TTC549 (cell line): ENCODE measurements at regions not wholly inside any gene's neighbourhood (a gene's known extent, or its start where the extent isn't known, plus 50 kb on each side); places are given as distances from the start of the nearest gene placed in this dataset.
"Not testable (repeated sequence)": the region's sequence is repeated elsewhere in the genome, so short reads cannot be mapped to it uniquely, and the experiment has no call there.

ENCODE experiments used
- FAIRE-seq: peaks from 2 replicates; lab custom pipeline; 2012; peaks lifted over from hg19 to GRCh38; lab: Jason Lieb, UNC

DNA sequence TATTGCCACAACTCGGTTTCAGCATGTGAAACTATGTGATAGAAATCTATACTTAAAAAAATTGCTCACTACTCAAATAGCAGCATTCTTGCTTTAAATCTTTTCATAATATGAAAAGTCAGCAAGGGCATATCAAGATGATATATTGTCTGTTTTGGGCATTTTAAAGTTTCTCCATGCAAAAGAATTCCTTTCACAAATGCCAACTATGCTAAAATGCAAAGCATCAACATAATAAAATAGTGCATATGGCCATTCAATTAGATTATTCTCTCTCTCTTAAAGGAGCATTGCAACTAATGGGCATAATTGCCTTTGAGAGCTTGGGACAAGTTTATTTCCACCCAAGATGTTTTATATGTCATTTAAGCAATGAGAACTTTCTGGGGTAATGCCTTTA lies 475.1 kb downstream of the ZPLD1 start:
- no peak for FAIRE-seq

GRCh38 chr3:102916532-102916931 lies 481.7 kb downstream of the ZPLD1 start:
- no peak for FAIRE-seq

DNA sequence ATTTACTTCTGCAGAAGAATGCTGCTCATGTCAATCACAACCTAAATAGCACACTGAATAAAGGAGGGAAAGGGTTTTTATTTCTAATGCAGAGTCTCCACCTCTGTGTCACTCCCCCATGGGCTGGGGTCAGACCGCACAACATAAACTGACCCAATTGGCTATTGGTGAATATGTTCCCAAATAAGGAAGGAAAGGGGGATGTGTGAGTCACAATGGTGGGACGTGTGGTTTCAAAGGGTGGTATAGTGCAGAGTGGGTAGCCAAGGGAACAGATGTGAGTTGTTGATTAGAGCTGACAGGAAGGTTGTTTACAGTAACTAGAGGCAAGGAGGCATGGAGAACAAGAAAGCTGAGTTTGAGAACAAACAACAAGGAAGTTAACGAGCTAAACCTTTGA lies 491.8 kb downstream of the ZPLD1 start:
- no peak for FAIRE-seq

- FAIRE-seq: no peak
These were observed 498.6 kb downstream of the ZPLD1 start for GRCh38 chr3:102933377-102933776.

- no peak for FAIRE-seq
These were observed 501.8 kb downstream of the ZPLD1 start for GRCh38 chr3:102936511-102937045.

DNA sequence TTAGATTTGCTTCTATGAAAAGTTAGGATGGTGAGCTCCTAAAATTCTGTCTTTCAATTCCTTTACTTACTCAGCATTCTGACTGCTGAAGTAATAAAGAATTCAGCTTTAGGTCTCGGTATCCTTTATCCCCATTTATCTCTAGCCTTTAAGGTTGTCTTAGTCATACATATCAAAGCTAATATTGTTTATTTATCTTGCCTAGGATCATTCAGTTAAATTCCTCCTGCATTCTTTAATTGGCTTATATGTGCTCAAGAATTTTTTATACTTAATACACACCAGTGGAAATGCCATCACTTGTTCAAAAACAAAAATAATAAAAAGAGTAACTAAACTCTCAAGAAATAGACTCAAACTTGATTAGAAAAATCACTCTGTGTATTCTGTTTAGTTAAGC lies 507.0 kb downstream of the ZPLD1 start:
- no peak for FAIRE-seq

DNA sequence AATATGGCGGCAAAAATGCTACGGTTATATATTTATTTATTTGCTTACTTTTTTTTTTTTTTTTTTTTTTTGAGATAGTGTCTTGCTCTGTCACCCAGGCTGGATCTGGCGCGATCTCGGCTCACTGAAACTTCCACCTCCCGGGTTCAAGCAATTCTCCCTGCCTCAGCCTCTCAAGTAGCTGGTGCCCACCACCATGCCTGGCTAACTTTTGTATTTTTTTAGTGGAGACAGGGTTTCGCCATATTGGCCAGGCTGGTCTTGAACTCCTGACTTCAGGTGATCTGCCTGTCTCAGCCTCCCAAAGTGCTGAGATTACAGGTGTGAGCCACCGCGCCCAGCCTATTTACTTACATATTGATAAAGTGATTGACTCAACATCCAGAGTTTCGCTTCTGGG lies 511.6 kb downstream of the ZPLD1 start:
- FAIRE-seq: not testable (repeated sequence)

- no peak for FAIRE-seq
These were observed 537.5 kb downstream of the ZPLD1 start for GRCh38 chr3:102972350-102972749.

GRCh38 chr3:102974333-102974732 lies 539.5 kb downstream of the ZPLD1 start:
- no peak for FAIRE-seq

- FAIRE-seq: no peak
These were observed 544.4 kb downstream of the ZPLD1 start for GRCh38 chr3:102979191-102979590.

DNA sequence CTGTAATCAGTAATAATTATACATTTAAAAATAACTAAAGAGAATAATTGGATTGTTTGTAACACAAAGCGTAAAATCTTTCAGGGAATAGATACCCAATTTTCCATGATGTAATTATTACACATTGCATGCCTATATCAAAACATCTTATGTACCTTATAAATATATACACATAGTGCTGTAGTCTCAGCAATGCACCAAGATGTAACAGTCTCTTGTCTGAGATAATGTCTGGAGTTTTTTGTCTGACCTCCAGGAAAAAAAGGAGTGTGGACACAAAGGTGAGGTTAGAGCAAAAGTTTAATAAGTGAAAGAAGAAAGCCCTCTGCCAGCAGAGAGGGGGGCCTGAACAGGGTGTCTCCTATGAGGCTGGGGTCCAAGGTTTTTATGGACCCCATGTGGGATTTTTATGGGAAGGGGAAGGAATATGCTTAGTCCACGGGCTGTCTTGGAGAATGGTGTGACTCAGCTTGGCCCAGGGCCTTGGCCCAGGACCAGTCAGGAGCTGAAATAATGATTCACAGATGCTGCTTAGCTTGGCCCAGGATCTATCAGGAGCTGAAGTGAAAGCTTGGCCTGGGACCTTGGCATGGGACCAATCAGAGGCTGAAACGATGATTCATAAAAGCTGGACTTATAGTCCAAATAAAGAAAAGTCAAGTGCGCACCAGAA lies 545.0 kb downstream of the ZPLD1 start:
- FAIRE-seq: no peak

GRCh38 chr3:102980355-102980696 lies 545.5 kb downstream of the ZPLD1 start:
- no peak for FAIRE-seq

- no peak for FAIRE-seq
These were observed 567.8 kb downstream of the ZPLD1 start for GRCh38 chr3:103002425-103003176.

DNA sequence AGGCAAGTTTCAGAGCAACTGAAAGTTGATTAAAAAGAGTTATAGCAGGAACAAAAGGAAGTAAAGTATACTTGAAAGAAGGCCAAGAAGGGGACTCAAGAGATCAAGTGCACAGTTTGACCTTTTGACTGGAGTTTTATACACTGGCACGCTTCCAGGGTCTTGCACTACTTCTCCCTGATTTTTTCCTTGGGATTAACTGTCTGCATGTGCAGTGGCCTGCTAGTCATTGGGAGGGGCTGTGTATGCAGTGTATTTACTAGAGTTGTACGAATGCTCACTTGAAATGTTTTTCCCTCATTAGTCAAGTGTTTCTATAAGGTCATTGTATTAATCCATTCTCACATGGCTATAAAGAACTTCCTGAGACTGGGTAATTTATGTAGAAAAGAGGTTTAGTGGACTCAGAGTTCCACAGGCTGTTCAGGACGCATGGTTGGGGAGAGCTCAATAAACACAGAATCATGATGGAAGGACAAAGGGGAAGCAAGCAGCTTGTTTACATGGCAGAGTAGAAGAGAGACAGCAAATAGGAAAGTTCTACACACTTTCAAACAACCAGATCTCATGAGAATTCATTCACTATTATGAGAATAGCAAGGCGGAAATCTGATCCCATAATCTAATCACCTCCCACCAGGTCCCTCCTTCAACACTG lies 571.8 kb downstream of the ZPLD1 start:
- no peak for FAIRE-seq

DNA sequence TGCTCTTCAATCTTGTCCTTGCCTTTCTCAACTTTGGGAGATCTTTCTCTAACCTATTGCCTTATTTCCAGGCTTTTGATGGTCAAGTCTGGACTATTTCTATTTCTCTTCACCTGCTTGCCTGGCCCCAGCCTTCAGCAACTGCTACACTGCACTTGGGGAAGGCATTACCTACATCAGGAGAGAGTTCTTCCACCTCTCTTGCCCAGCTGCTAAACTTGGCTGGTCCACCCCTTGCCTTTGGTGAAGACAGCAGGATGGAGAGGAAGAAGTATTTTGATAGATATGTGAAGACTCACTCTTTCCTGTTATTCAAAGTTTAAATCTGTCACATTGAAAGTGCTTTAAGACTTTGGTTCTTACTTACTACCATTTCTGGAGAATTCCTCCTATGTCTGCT lies 574.8 kb downstream of the ZPLD1 start:
- FAIRE-seq: no peak

GRCh38 chr3:103025880-103026279 lies 591.1 kb downstream of the ZPLD1 start:
- no peak for FAIRE-seq

GRCh38 chr3:103033841-103034240 lies 599.0 kb downstream of the ZPLD1 start:
- no peak for FAIRE-seq

DNA sequence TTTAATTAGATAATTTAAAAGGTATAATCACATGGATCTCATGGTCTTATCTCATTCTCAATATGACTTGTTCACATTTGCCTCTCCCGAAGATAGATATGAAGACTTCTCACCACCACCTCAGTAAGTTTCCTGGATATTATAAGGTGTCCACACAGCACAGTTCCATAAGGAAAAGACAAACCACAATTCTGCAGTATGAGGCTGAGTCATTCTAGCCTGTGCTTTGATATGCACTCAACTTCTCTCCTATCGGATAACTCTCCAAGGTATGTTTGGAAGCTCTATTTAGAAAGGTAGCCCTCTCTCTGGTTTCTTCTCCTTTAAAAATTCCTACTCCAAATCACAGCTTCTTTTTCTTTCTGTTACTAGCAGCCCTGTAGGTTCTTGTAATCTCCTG lies 612.8 kb downstream of the ZPLD1 start:
- FAIRE-seq: no peak

GRCh38 chr3:103048068-103048722 lies 613.4 kb downstream of the ZPLD1 start:
- FAIRE-seq: no peak

DNA sequence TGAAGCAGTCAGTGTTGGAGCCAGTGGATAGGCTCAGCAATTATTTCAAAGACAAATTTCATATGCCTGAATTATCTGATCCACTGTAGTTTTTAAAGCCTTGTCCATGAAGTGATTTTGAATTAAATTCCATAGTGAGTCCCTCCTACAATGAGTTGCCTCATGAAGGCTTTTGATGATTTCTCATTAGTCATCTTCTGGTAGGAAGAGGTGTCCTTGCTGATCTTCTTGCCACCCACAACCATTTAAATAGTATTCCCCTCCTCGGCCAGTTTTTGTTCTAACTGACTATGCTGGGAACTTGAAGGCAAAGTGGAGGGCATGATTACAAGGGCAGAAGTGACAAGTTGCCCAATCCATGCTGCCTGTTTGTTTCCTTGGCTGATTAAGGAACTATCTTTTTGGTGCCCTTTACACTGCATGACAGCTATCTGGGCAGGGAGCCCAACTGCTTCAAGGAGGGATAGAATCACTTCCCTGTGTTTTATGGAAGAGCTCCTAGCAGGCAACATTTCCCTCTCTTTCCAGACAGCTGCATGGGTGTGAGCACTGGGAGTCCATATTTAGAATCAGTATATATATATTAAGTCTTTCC lies 617.5 kb downstream of the ZPLD1 start:
- no peak for FAIRE-seq

GRCh38 chr3:103055021-103055520 lies 620.3 kb downstream of the ZPLD1 start:
- no peak for FAIRE-seq

DNA sequence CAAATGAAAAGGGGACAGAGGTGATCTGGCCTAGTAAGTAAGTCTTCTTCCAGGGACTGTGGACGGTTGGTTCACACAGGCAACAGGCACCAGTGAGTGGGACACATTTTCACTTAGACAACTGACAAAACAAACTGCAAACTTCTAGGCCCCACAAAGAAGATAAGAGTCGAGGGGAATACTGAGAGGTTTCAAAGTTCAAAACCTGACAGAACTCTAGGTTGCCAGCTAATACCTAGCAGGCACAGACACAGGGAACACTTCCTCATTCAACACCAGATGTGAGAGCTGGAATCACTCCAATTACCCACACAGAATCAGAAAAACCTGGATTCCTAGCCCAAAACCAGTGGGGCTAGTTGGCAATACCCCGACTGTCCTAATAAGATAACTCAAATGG lies 621.7 kb downstream of the ZPLD1 start:
- no peak for FAIRE-seq
